ENCODE measurements at regions not wholly inside any gene's neighbourhood (a gene's known extent, or its start where the extent isn't known, plus 50 kb on each side); places are given as distances from the start of the nearest gene placed in this dataset.

- TF ChIP-seq EZH2phosphoT487 (IDR thresholded peaks at IDR 0.05; ENCODE audit: insufficient read depth, low read depth): no peak
- no peak for TF ChIP-seq EZH2 (IDR thresholded peaks at IDR 0.05; ENCODE audit: insufficient read depth, poor library complexity, severe bottlenecking)
Observed at GRCh38 chr3:157692468-157692867, 189.3 kb upstream of the VEPH1 start.
